Activated CD4-positive, CD25-positive, alpha-beta regulatory T cell treated with anti-CD3 and anti-CD28 coated beads, Interleukin-2, amount 50 U/mL, for 24 hours (primary cell): ENCODE measurements at regions not wholly inside any gene's neighbourhood (a gene's known extent, or its start where the extent isn't known, plus 50 kb on each side); places are given as distances from the start of the nearest gene placed in this dataset.
A peak's percentile ranks its signal among the peaks of the same experiment; 100 is the strongest.
"Not testable (repeated sequence)": the region's sequence is repeated elsewhere in the genome, so short reads cannot be mapped to it uniquely, and the experiment has no call there.

Source experiments
- ATAC-seq, 2 donors: fragments of 150-1000 bp; cut with Tn5 transposase; one replicate each; pipeline ENCODE4 v1.10.0; 2021; ENCODE audit warnings: mild to moderate bottlenecking in 1 of 2, moderate library complexity in 1 of 2

- ATAC-seq = no peak
Measured at GRCh38 chr11:81970886-81971285, 762.8 kb downstream of the FAM181B start.

GRCh38 chr11:81967242-81967641, 766.4 kb downstream of the FAM181B start:
- ATAC-seq = no peak

DNA sequence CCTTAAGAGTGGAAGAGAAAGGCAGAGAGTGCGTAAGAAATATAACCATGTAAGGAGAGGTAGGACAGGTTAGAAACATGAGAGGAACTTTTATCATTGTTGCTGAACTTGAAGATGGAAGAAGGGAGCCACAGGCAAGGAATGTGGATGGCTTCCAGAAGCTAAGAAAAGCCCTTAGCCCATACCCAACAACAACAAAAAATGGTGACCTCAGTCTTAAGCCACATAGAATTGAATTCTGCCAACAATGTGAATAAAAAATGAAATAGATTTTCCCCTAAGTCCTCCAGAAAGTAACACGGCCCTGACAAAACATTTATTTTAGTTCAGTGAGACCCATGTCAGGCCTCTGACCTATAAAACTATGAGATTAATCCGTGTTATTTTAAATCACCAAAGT, 767.3 kb downstream of the FAM181B start:
- ATAC-seq = no peak

GRCh38 chr11:81963018-81963417, 770.6 kb downstream of the FAM181B start:
- no peak for ATAC-seq

- ATAC-seq = no peak
Measured at GRCh38 chr11:81960443-81960842, 773.2 kb downstream of the FAM181B start.

- no peak for ATAC-seq
Measured at GRCh38 chr11:81959341-81959740, 774.3 kb downstream of the FAM181B start.

- ATAC-seq = not testable (repeated sequence)
Measured at GRCh38 chr11:81954301-81954700, 779.4 kb downstream of the FAM181B start.

DNA sequence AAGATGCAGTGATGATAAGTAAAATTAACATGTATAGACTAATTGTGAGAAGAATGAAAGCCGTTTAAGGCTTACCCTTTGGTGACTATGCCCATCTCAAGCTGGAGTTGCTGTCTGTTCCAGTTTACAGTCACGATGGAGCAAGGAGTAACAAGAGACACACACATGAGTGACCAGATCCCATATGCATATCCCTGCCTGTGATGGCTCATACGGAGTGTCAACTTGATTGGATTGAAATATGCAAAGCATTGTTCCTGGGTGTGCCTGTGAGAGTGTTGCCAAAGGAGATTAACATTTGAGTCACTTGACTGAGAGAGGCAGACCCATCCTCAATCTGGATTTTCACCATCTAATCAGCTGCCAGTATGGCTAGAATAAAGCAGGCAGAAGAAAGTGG, 786.8 kb downstream of the FAM181B start:
- no peak for ATAC-seq

- ATAC-seq = no peak
Measured at GRCh38 chr11:81942646-81943045, 791.0 kb downstream of the FAM181B start.

DNA sequence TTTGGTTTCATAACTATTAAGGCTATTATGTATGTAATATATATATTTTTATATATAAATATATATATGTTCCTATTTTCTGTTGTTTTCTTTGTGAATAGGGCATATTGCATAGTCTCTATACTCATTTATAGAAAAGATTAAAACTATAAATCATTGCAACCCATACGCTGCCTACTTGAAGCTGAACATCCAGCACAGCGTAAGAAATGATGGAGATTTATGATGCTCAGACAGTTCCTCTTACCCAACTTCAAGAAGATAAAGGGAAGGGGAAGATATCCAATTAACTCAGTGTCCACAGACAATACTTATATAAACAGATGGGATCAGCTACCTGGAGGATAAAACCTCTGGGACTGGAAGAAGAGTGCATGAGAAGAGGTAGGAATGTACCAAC, 791.7 kb downstream of the FAM181B start:
- no peak for ATAC-seq

- no peak for ATAC-seq
Measured at GRCh38 chr11:81932303-81932702, 801.4 kb downstream of the FAM181B start.

DNA sequence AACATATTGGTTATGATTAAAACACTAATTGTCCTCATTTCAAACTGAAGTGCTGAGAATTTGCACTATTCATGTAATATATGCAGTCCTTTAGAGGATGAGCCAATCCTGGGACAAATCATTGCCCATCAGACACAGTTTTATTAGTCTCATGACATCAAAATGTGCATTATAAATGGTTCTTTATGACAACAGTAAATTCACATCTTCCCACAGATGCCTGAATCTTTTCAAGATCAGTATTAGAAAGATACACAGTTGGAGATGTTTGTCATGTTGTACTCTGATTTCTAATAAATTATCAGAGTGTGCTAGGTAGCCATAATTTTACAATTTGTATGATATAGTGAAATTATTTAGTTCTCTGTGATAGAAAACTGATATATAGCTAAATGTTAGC, 813.5 kb downstream of the FAM181B start:
- ATAC-seq = no peak

DNA sequence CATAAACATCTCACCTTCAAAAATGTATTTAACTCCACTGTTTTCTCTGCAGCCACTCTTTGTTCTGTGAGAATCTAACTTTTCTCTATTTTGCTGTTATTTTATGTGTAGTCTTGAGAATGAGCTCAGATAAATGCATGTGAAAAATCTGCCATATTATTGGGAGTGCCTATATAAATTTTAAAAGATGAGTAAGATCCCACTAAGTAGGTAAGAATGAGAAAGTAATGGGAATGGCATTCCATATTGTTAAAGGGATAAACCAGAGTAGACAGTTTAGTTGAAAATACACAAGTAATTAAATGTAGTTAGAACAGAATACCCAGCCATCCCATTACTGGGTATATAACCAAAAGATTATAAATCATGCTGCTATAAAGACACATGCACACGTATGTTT, 817.2 kb downstream of the FAM181B start:
- ATAC-seq = no peak

- ATAC-seq = no peak
Measured at GRCh38 chr11:81915045-81915444, 818.6 kb downstream of the FAM181B start.

DNA sequence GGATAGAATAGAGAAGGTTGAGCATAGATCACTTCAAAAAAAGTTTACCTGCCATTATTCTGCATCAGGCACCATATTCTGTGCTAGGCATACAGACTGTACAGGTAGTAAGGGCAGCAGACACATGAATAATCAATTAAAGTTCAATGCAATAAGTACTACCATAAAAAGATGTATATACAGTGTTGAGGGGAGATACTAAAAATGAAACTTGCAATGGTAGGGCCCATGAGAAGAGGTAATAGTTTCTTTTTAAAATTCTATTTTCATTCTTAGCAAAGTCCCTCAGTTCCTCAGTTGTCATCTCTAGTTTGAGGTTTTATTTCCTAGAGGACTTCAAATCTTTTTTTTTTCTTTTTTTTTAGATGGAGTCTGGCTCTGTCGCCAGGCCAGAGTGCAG, 819.9 kb downstream of the FAM181B start:
- no peak for ATAC-seq

DNA sequence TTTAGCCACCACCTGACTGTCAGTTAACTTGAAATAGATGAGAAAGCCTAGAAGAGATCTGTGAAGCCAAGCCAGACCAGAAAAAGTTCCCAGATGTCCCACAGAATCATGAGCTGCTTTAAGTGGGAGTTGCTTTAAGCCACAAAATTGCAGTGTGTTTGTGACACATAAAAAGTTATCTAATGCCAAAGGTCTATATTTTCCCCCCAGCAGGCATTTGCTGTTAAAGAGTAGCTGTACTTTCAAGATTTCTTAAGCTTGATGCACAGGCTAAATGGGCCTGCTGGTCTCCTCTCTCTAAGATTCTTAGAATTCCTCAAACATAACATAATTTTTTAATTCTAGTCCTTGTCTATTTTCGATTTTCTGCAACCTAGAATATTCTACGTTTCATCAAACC, 825.7 kb downstream of the FAM181B start:
- no peak for ATAC-seq

DNA sequence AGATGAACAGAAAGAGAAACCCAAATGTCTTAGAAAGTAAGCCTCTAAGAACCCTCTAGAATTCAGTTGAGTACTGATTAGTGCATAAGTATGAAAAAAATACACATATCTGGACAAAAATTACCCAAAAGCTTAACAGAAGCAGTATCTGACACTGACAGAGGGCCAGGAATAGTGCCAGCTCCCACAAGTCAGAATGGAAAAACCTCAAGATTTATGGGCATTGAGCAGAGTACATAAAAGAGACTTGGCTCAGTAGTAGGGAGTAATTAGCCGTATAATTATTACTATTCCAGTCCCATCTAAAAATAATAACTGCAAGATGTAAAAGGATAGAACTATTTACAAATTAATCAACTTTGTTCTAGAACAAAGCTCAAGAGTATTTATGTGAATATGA, 834.5 kb downstream of the FAM181B start:
- ATAC-seq = no peak

GRCh38 chr11:81897639-81898038, 836.0 kb downstream of the FAM181B start:
- no peak for ATAC-seq

DNA sequence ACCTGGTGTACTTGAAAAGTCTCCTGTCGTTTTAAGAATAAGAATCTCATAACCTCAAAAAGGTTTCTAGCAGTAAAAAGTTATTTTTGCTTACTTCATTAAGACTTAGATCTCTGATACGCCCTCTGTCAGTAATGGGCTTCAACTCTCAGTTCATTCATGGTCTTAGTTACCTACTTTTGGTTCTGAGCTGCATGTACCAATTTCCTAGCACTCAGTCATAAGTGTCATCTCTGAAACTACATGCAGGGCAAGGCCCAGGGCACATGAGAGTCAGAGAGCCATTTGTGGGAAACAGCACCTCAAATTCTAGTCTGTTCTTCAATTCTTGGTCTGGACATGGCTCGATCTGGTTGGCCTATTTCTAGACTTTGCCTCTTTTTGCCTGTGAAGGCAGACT, 838.4 kb downstream of the FAM181B start:
- no peak for ATAC-seq

GRCh38 chr11:81892770-81893635, 840.7 kb downstream of the FAM181B start:
- no peak for ATAC-seq

DNA sequence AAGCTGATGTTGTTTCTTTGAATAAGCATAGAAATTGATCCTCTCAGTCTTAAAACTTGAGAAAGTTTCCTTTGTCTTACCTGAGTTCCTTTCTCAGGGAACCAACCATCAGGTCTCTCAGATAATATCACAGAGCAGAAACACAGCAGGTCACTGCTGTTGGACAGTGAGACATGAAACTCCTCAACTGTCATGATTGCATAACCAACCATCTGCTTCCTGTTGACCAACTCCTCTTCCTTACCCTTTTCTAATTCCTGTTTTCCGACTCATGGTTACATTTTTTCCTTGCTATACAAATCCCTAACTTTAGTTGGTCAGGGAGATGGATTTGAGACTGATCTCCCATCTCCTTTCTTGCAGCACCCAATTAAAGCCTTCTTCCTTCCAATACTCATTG, 845.3 kb downstream of the FAM181B start:
- ATAC-seq = no peak

- no peak for ATAC-seq
Measured at GRCh38 chr11:81887671-81888070, 846.0 kb downstream of the FAM181B start.

DNA sequence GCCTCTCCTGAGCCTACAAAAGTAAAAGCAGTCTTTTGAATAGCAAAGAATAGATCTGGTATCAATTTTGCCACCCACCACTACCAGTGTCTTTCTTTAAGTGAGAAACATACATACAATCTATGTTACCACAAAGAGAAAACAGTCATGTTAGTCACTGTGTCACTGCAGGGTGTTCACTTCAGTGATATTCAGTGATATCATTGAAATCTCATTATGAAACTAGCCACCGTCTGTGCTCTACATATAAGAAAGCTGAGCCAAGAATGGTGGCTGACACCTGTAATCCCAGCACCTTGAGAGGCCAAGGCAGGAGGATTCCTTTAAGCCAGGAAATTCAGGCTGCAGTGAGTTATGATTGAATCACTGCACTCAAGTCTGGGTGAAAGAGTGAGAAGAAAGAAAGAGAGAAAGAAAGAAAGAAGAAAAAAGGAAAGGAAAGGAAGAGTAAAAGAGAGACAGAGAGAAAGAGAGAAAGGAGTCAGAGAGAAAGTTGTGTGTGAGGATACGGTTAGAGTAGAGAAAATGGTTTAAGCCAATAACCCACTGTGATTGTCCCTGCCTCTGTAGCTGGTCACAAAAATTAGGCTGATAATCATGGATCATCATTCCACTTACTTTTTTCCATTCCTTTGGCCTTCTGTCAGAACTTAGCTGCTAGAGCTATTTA, 847.1 kb downstream of the FAM181B start:
- peak; percentile 87 to 94 for ATAC-seq

- ATAC-seq = no peak
Measured at GRCh38 chr11:81874635-81875034, 859.0 kb downstream of the FAM181B start.
